Neural cell (in vitro differentiated cells): ENCODE measurements at regions not wholly inside any gene's neighbourhood (a gene's known extent, or its start where the extent isn't known, plus 50 kb on each side); places are given as distances from the start of the nearest gene placed in this dataset.

ENCODE experiments used
- EP300 ChIP-seq: fragments of 450-650 bp; conservative IDR thresholded peaks from 2 replicates; pipeline ENCODE4 v1.6.1; 2014; ENCODE audit warnings: antibody characterized with exemption, mild to moderate bottlenecking, moderate library complexity; ENCODE audit not compliant: poor library complexity, severe bottlenecking
- EZH2 ChIP-seq: fragments of 200-600, 300-800 bp; shearing (Covaris generic), sonication (generic); IDR thresholded peaks from 2 replicates; pipeline ENCODE4 v1.6.1; 2014; ENCODE audit warnings: antibody characterized with exemption, low read length, borderline replicate concordance, mild to moderate bottlenecking; ENCODE audit not compliant: insufficient read depth, poor library complexity, severe bottlenecking
- TF ChIP-seq, protein P1 (sequence below): fragments of 450-650 bp; IDR thresholded peaks from 2 replicates; pipeline ENCODE4 v1.5.1; 2014; ENCODE audit warnings: antibody characterized with exemption, mild to moderate bottlenecking, moderate library complexity; ENCODE audit not compliant: poor library complexity, severe bottlenecking

DNA sequence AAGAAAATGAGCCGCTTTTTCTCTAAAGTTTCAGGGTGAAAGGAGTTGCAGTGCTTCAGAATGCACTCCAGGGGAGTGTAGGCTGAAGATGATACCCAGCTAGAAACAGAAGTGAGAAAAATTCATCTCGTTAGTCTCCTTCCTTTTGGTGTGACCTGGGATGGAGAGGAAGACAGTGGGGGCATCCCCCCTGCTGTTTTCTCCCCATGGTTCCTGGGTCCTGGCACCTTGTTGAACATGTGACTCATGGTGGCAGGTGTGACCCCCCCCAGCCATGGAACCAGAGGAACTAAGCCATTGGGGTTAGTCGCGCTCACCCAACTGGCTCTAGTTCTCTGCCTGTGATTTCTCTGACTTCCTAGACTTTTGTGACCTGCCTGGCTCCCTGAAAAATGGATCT lies 424.6 kb downstream of the CSNK1G3 start:
- TF ChIP-seq, protein P1, sequence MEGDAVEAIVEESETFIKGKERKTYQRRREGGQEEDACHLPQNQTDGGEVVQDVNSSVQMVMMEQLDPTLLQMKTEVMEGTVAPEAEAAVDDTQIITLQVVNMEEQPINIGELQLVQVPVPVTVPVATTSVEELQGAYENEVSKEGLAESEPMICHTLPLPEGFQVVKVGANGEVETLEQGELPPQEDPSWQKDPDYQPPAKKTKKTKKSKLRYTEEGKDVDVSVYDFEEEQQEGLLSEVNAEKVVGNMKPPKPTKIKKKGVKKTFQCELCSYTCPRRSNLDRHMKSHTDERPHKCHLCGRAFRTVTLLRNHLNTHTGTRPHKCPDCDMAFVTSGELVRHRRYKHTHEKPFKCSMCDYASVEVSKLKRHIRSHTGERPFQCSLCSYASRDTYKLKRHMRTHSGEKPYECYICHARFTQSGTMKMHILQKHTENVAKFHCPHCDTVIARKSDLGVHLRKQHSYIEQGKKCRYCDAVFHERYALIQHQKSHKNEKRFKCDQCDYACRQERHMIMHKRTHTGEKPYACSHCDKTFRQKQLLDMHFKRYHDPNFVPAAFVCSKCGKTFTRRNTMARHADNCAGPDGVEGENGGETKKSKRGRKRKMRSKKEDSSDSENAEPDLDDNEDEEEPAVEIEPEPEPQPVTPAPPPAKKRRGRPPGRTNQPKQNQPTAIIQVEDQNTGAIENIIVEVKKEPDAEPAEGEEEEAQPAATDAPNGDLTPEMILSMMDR = no peak
- TF ChIP-seq EZH2 (no peak), EP300 (no peak)
